ENCODE measurements at regions not wholly inside any gene's neighbourhood (a gene's known extent, or its start where the extent isn't known, plus 50 kb on each side); places are given as distances from the start of the nearest gene placed in this dataset.

GRCh38 chr21:16117851-16118590 is 388.2 kb downstream of the USP25 start:
- TF ChIP-seq POLR2A (IDR thresholded peaks at IDR 0.05) = no peak
- no peak for TF ChIP-seq CTCF (IDR thresholded peaks at IDR 0.05)

Measured in prostate gland (tissue), 2 donors.